Stimulated activated CD4-positive, alpha-beta T cell treated with anti-CD3 and anti-CD28 coated beads, Interleukin-12 subunit alpha, Interleukin-12 subunit beta, amount 100 ng/mL, for 48 hours (primary cell): ENCODE measurements at regions not wholly inside any gene's neighbourhood (a gene's known extent, or its start where the extent isn't known, plus 50 kb on each side); places are given as distances from the start of the nearest gene placed in this dataset.

Experiments
- DNase-seq, 3 donors: peaks; one replicate each; pipeline ENCODE4 v3.0.0-alpha.2; 2020; ENCODE audit warnings: low read depth in 2 of 3, low spot score in 1 of 3

- DNase-seq = no peak
Observed at GRCh38 chr20:51076786-51077685, 54.1 kb upstream of the KCNG1 start.

- no peak for DNase-seq
Observed at GRCh38 chr20:51074062-51074461, 51.2 kb upstream of the KCNG1 start.
